ENCODE measurements at regions not wholly inside any gene's neighbourhood (a gene's known extent, or its start where the extent isn't known, plus 50 kb on each side); places are given as distances from the start of the nearest gene placed in this dataset.

DNA sequence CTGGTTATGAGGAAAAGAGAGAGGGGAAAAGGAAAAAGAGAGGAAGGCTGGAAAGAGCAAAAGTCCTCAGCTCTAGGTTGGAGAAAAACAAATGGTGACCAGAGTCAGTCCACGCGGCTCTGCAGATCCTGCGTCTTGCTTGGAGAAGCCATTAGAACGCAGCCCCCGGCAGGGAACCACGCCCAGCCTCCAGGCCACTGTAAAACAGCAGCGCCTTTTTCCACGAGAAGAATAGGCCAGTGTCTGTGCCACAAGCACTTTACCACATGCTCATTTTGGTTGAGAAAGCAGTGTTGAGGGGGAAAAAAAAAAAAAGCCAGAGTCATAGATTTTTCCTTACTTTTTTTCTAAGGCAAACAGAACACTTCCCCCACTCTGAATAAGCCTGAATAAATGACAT lies 846.9 kb upstream of the ADAMTS5 start (continued):
- TF ChIP-seq RFX1 (IDR thresholded peaks at IDR 0.05), result no peak
- no peak for TF ChIP-seq FOXA1 (IDR thresholded peaks at IDR 0.05; ENCODE audit: borderline replicate concordance)
- no peak for TF ChIP-seq CREM (IDR thresholded peaks at IDR 0.05; ENCODE audit: low read depth)
- TF ChIP-seq ZNF408 (CRISPR knock-in tag; IDR thresholded peaks at IDR 0.05; ENCODE audit: low read depth), result no peak
- TF ChIP-seq, protein P1, sequence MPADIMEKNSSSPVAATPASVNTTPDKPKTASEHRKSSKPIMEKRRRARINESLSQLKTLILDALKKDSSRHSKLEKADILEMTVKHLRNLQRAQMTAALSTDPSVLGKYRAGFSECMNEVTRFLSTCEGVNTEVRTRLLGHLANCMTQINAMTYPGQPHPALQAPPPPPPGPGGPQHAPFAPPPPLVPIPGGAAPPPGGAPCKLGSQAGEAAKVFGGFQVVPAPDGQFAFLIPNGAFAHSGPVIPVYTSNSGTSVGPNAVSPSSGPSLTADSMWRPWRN (IDR thresholded peaks at IDR 0.05; ENCODE audit: low read depth), result no peak
- no peak for TF ChIP-seq CREB5 (CRISPR knock-in tag; IDR thresholded peaks at IDR 0.05)
- TF ChIP-seq SRSF9 (IDR thresholded peaks at IDR 0.05; ENCODE audit: borderline replicate concordance, low read depth, low read length), result no peak
- no peak for TF ChIP-seq L3MBTL2 (IDR thresholded peaks at IDR 0.05)
- no peak for TF ChIP-seq ZNF830 (CRISPR knock-in tag; IDR thresholded peaks at IDR 0.05)

DNA sequence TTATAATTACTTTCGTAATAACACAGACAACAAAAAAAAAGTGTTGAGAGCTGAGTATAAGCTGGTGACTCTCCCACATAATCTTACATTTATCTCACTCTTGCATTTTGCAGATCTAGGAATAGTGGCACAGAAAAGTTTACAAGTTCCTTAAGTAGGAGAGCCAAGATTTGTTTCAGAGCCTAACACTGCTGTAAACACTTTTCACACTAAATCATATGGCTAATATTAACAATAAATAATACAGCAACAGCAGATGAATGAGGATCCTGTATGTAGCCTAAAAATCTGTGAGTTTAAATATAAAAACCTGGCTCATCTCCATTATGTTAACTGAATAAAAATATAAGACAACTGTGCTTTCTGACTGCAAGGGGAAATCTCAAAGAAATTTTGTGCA lies 846.5 kb upstream of the ADAMTS5 start:
- Histone ChIP-seq H3K4me1 (replicated peaks in 1 of 2; ENCODE audit: control insufficient read depth in 2 of 2, insufficient read depth in 2 of 2, low read length in 2 of 2) (no peaks in the 10 kb centered on the region), H3K27me3 (ENCODE audit: control insufficient read depth in 2 of 2, insufficient read depth in 2 of 2, low read length in 2 of 2) (no peaks in the 10 kb centered on the region), H2AFZ (ENCODE audit: low read depth, low read length) (no peak overlapping the region), H3K9me1 (ENCODE audit: control insufficient read depth, insufficient read depth, low read length) (no peaks in the 10 kb centered on the region), H3K27ac (ENCODE audit: extremely low read depth, low read depth, low read length) (no peak overlapping the region), H3K4me2 (ENCODE audit: insufficient read depth, low read length) (no peak overlapping the region), H3K9me3 (replicated peaks; ENCODE audit: control insufficient read depth, insufficient read depth, low read depth, low read length) (no peaks in the 10 kb centered on the region; the same call in 1 of the 2 replicates), H3K4me3 (no peak overlapping the region), H3K36me3 (ENCODE audit: control insufficient read depth, insufficient read depth, low read length) (no peaks in the 10 kb centered on the region), H4K20me1 (replicated peaks; ENCODE audit: control insufficient read depth, insufficient read depth, low read length) (no peaks in the 10 kb centered on the region), H3K9ac (ENCODE audit: insufficient read depth in 1 of 2, low read depth in 2 of 2, low read length in 2 of 2) (no peak overlapping the region), H3K79me2 (ENCODE audit: control insufficient read depth, insufficient read depth, low read length) (no peaks in the 10 kb centered on the region)
- in situ Hi-C loops (cut with MboI), result no loop called here
- ATAC-seq (no peak), FAIRE-seq (no peak), DNase-seq (ENCODE audit: extremely low read depth in 1 of 4, low spot score in 3 of 4) (no peak)
- POLR2A ChIA-PET, result no interaction called here
- intact Hi-C loops (cut with micrococcal nuclease), result no loop called here
- BruUV-seq (replicated peaks), result no TSS peak
- CTCF ChIA-PET (ENCODE audit: low intra/inter-chr PET ratio), result no interaction called here
- WGBS (ENCODE audit: insufficient coverage, low coverage, missing lambda C conversion rate), result 4% methylated on average over 1 of the region's 1 CpG
- TF ChIP-seq KLF1 (tag; IDR thresholded peaks at IDR 0.05) (no peak), NCOA2 (IDR thresholded peaks at IDR 0.05; ENCODE audit: partially characterized antibody in 2 of 2) (no peak), ZBTB9 (CRISPR knock-in tag; IDR thresholded peaks at IDR 0.05) (no peak), CSDE1 (IDR thresholded peaks at IDR 0.05) (no peak), SRSF1 (IDR thresholded peaks at IDR 0.05; ENCODE audit: low read depth, low read length) (no peak), NCOR1 (IDR thresholded peaks at IDR 0.05) (no peak), TEAD4 (IDR thresholded peaks at IDR 0.05; ENCODE audit: low read length) (no peak), TEAD4 (CRISPR knock-in tag; IDR thresholded peaks at IDR 0.05; ENCODE audit: borderline replicate concordance) (no peak), DMBX1 (CRISPR knock-in tag; IDR thresholded peaks at IDR 0.05; ENCODE audit: borderline replicate concordance) (no peak)
- TF ChIP-seq, protein P2, sequence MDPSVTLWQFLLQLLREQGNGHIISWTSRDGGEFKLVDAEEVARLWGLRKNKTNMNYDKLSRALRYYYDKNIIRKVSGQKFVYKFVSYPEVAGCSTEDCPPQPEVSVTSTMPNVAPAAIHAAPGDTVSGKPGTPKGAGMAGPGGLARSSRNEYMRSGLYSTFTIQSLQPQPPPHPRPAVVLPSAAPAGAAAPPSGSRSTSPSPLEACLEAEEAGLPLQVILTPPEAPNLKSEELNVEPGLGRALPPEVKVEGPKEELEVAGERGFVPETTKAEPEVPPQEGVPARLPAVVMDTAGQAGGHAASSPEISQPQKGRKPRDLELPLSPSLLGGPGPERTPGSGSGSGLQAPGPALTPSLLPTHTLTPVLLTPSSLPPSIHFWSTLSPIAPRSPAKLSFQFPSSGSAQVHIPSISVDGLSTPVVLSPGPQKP (CRISPR knock-in tag; IDR thresholded peaks at IDR 0.05), result no peak
